Endothelial cell of umbilical vein (primary cell): ENCODE measurements at regions not wholly inside any gene's neighbourhood (a gene's known extent, or its start where the extent isn't known, plus 50 kb on each side); places are given as distances from the start of the nearest gene placed in this dataset.

Experiments
- BruUV-seq: library from RNA; stranded (reverse); fragments of 400-500 nt; replicated peaks from 2 replicates; lab custom pipeline; 2021; lab: Mats Ljungman, UMichigan
- CTCF ChIA-PET: fragments of 300-600, 350-600 bp; sonication (Branson Sonifier 250); formaldehyde crosslinking; loops from one replicate; lab custom pipeline; 2021; ENCODE audit warnings: antibody characterized with exemption, inconsistent platforms; lab: Charles Lee
- POLR2A ChIA-PET: fragments of 300-600, 350-600 bp; sonication (Branson Sonifier 250); formaldehyde crosslinking; loops from one replicate; lab custom pipeline; 2021; ENCODE audit warnings: antibody characterized with exemption, inconsistent platforms; lab: Charles Lee
- DNase-seq: peaks from one replicate; pipeline ENCODE4 v3.0.0-alpha.2; 2011; ENCODE audit warnings: low read depth, low spot score
- FAIRE-seq: peaks from 2 replicates; lab custom pipeline; 2011; peaks lifted over from hg19 to GRCh38; lab: Jason Lieb, UNC
- H2AFZ ChIP-seq: 2 replicates; pipeline ENCODE4 v1.6.0; 2012; ENCODE audit warnings: low read depth, low read length, control low read depth, inconsistent platforms
- H3K27ac ChIP-seq: 2 replicates; pipeline ENCODE4 v1.5.1; 2011; ENCODE audit warnings: low read depth, mild to moderate bottlenecking, control low read depth, low read length, moderate library complexity; ENCODE audit not compliant: insufficient read depth
- H3K27me3 ChIP-seq, 2 experiments: 2 replicates each; pipeline versions ENCODE4 v1.6.0 to v1.6.1; 2011; ENCODE audit warnings: low read length in 2 of 2, mixed read lengths in 1 of 2; ENCODE audit not compliant: control insufficient read depth in 2 of 2, insufficient read depth in 2 of 2
- H3K36me3 ChIP-seq, 2 experiments: 2 replicates in 1 of 2; 3 replicates in 1 of 2; pipeline ENCODE4 v1.5.1; 2011; ENCODE audit warnings: low read length in 2 of 2, mild to moderate bottlenecking in 1 of 2, moderate library complexity in 1 of 2; ENCODE audit not compliant: control insufficient read depth in 2 of 2, insufficient read depth in 2 of 2; ENCODE audit errors: extremely low read depth in 1 of 2
- H3K4me1 ChIP-seq: 3 replicates; pipeline ENCODE4 v1.5.1; 2011; ENCODE audit warnings: mild to moderate bottlenecking, low read length; ENCODE audit not compliant: control insufficient read depth, insufficient read depth; ENCODE audit errors: extremely low read depth
- H3K4me2 ChIP-seq: 2 replicates; pipeline ENCODE4 v1.6.1; 2011; ENCODE audit warnings: low read length, control low read depth, mixed read lengths; ENCODE audit not compliant: insufficient read depth
- H3K4me3 ChIP-seq, 3 experiments: fragments of 200-600 bp in 1 of 3; sonication (generic), shearing (Covaris generic) in 1 of 3; replicated peaks in 1 of 3; 2 replicates each; pipeline ENCODE4 v1.5.1; 2011 to 2016; ENCODE audit warnings: control low read depth in 3 of 3, low read length in 3 of 3, mild to moderate bottlenecking in 2 of 3, inconsistent platforms in 1 of 3, low read depth in 1 of 3, moderate library complexity in 1 of 3; ENCODE audit not compliant: insufficient read depth in 1 of 3
- H3K79me2 ChIP-seq: 2 replicates; pipeline ENCODE4 v1.6.0; 2012; ENCODE audit warnings: low read length, inconsistent platforms; ENCODE audit not compliant: control insufficient read depth, insufficient read depth
- H3K9ac ChIP-seq: replicated peaks from 2 replicates; pipeline ENCODE3; 2011; ENCODE audit warnings: low read length, control low read depth; ENCODE audit not compliant: insufficient read depth; ENCODE audit errors: extremely low read depth
- H3K9me1 ChIP-seq: replicated peaks from 3 replicates; pipeline ENCODE4 v1.6.0; 2011; ENCODE audit warnings: mild to moderate bottlenecking, low read length; ENCODE audit not compliant: control insufficient read depth, insufficient read depth; ENCODE audit errors: extremely low read depth
- H3K9me3 ChIP-seq: replicated peaks from 2 replicates; pipeline ENCODE4 v1.5.1; 2012; ENCODE audit warnings: low read length, inconsistent platforms; ENCODE audit not compliant: control insufficient read depth, insufficient read depth
- H4K20me1 ChIP-seq: replicated peaks from 2 replicates; pipeline ENCODE3; 2011; ENCODE audit warnings: mild to moderate bottlenecking, low read length; ENCODE audit not compliant: control insufficient read depth, insufficient read depth; ENCODE audit errors: extremely low read depth
- EZH2 ChIP-seq: IDR thresholded peaks from 2 replicates; pipeline ENCODE4 v1.6.1; 2012; ENCODE audit warnings: borderline replicate concordance, low read depth, mild to moderate bottlenecking, moderate library complexity, low read length, inconsistent platforms; ENCODE audit not compliant: severe bottlenecking
- FOS ChIP-seq: IDR thresholded peaks from 2 replicates; pipeline ENCODE4 v1.6.1; 2011; ENCODE audit warnings: mild to moderate bottlenecking, low read length, moderate library complexity, borderline replicate concordance; ENCODE audit not compliant: insufficient read depth
- GATA2 ChIP-seq: IDR thresholded peaks from 2 replicates; pipeline ENCODE4 v1.7.0; 2011; ENCODE audit warnings: low read depth, mild to moderate bottlenecking, moderate library complexity, mixed read lengths, low read length; ENCODE audit not compliant: insufficient read length, insufficient read depth
- JUN ChIP-seq: IDR thresholded peaks from 2 replicates; pipeline ENCODE4 v1.6.1; 2011; ENCODE audit warnings: borderline replicate concordance, low read depth; ENCODE audit not compliant: insufficient read length, insufficient read depth
- MAX ChIP-seq: IDR thresholded peaks from 2 replicates; pipeline ENCODE4 v1.6.1; 2011; ENCODE audit not compliant: insufficient read depth, insufficient read length
- MYC ChIP-seq: IDR thresholded peaks from one replicate; pipeline ENCODE4 v1.6.1; 2011; ENCODE audit warnings: mild to moderate bottlenecking, low read depth, low read length
- POLR2A ChIP-seq: IDR thresholded peaks from 2 replicates; pipeline ENCODE4 v1.6.1; 2012; ENCODE audit warnings: low read depth, mild to moderate bottlenecking, control low read depth, low read length
- POLR2AphosphoS5 ChIP-seq: IDR thresholded peaks from 2 replicates; pipeline ENCODE4 v1.6.1; 2012; ENCODE audit warnings: low read depth, mild to moderate bottlenecking, control low read depth, low read length, moderate library complexity; ENCODE audit not compliant: insufficient read depth
- dilution Hi-C: fragments of 300-500 bp; cut with MboI; formaldehyde crosslinking; loops from one replicate; pipeline ENCODE4 v1.15.0; 2019; ENCODE audit warnings: low sequenced_read_pairs; ENCODE audit not compliant: extremely low pct_ligation_motif_present
- intact Hi-C: fragments of 100-400 bp; cut with micrococcal nuclease; formaldehyde crosslinking; loops from one replicate; pipeline ENCODE4 v1.10.0; 2022
- TF ChIP-seq, protein P1 (sequence below), 2 donors: IDR thresholded peaks; 1 replicate in 1 of 2; 2 replicates in 1 of 2; pipeline ENCODE4 v1.5.1; 2011; ENCODE audit warnings: low read length in 2 of 2, mild to moderate bottlenecking in 2 of 2, moderate library complexity in 2 of 2, control low read depth in 1 of 2, inconsistent platforms in 1 of 2, low read depth in 1 of 2; ENCODE audit not compliant: insufficient read depth in 1 of 2; ENCODE audit errors: extremely low read depth in 1 of 2

- POLR2A ChIA-PET: no interaction called here
- H3K79me2 ChIP-seq: no peaks in the 10 kb centered on the region
- no peak overlapping the region for H3K9ac ChIP-seq
- TF ChIP-seq EZH2 (no peak), MAX (no peak), JUN (no peak), POLR2AphosphoS5 (no peak)
- H4K20me1 ChIP-seq: no peaks in the 10 kb centered on the region
- DNase-seq (no peak), FAIRE-seq (no peak)
- H3K4me2 ChIP-seq: no peak overlapping the region
- no peaks in the 10 kb centered on the region for H3K36me3 ChIP-seq
- CTCF ChIA-PET: no interaction called here
- no peaks in the 10 kb centered on the region for H3K27me3 ChIP-seq
- H3K9me1 ChIP-seq: no peaks in the 10 kb centered on the region
- no peak overlapping the region for H3K4me3 ChIP-seq
- BruUV-seq: no TSS peak
- H3K9me3 ChIP-seq: no peaks in the 10 kb centered on the region
- no peaks in the 10 kb centered on the region for H3K4me1 ChIP-seq
- intact Hi-C loops (no loop called here), dilution Hi-C loops (no loop called here)
- H2AFZ ChIP-seq: no peak overlapping the region
- H3K27ac ChIP-seq: no peak overlapping the region
These were observed 333.6 kb upstream of the C2CD4B start for GRCh38 chr15:62498712-62499111.

DNA sequence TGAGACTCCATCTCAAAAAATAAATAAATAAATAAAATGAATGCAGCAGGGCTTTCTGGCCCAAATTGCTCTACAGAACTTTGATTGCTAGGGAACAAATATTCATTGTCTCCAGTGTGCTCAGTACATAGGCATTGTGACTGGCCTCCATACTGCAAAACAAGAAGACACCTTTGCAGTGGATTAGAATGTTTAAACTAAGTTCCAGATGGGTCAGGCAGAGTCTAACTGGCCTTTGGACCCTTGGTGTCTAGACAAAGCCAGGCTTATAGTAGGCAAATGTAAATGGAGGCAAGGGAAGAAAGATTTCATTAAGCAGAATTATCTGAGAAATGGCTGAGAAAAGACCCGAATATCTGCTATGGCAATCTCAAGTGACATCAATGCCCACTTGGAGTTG is 335.2 kb upstream of the C2CD4B start:
- no peak overlapping the region for H3K4me2 ChIP-seq
- intact Hi-C loops (no loop called here), dilution Hi-C loops (no loop called here)
- TF ChIP-seq POLR2AphosphoS5 (no peak), GATA2 (no peak), EZH2 (no peak), JUN (no peak), MAX (no peak), FOS (no peak), MYC (no peak), POLR2A (no peak)
- TF ChIP-seq, protein P1, sequence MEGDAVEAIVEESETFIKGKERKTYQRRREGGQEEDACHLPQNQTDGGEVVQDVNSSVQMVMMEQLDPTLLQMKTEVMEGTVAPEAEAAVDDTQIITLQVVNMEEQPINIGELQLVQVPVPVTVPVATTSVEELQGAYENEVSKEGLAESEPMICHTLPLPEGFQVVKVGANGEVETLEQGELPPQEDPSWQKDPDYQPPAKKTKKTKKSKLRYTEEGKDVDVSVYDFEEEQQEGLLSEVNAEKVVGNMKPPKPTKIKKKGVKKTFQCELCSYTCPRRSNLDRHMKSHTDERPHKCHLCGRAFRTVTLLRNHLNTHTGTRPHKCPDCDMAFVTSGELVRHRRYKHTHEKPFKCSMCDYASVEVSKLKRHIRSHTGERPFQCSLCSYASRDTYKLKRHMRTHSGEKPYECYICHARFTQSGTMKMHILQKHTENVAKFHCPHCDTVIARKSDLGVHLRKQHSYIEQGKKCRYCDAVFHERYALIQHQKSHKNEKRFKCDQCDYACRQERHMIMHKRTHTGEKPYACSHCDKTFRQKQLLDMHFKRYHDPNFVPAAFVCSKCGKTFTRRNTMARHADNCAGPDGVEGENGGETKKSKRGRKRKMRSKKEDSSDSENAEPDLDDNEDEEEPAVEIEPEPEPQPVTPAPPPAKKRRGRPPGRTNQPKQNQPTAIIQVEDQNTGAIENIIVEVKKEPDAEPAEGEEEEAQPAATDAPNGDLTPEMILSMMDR (IDR thresholded peaks at IDR 0.05; ENCODE audit: extremely low read depth in 1 of 2, insufficient read depth in 1 of 2, low read depth in 1 of 2, low read length in 2 of 2): no peak
- H3K9me1 ChIP-seq: no peaks in the 10 kb centered on the region
- DNase-seq: no peak
- ChIA-PET POLR2A (no interaction called here), CTCF (no interaction called here)
- no peaks in the 10 kb centered on the region for H4K20me1 ChIP-seq
- no peak overlapping the region for H3K4me3 ChIP-seq
- no peak overlapping the region for H3K27ac ChIP-seq
- BruUV-seq: no TSS peak
- no peaks in the 10 kb centered on the region for H3K27me3 ChIP-seq
- no peaks in the 10 kb centered on the region for H3K79me2 ChIP-seq
- H3K9me3 ChIP-seq: no peaks in the 10 kb centered on the region
- FAIRE-seq: no peak
- H3K9ac ChIP-seq: no peak overlapping the region
- H3K4me1 ChIP-seq: no peaks in the 10 kb centered on the region
- no peak overlapping the region for H2AFZ ChIP-seq
- no peaks in the 10 kb centered on the region for H3K36me3 ChIP-seq
